Activated T-cell treated with anti-CD3 and anti-CD28 coated beads, Interleukin-2, amount 50 U/mL, for 24 hours (primary cell): ENCODE measurements at regions not wholly inside any gene's neighbourhood (a gene's known extent, or its start where the extent isn't known, plus 50 kb on each side); places are given as distances from the start of the nearest gene placed in this dataset.

Source experiments
- DNase-seq: peaks from one replicate; pipeline ENCODE4 v3.0.0-alpha.2; 2020
- H3K27ac Mint-ChIP-seq: 2 replicates; pipeline ENCODE4 v1.8.0; 2020; ENCODE audit warnings: mild to moderate bottlenecking, mixed read lengths
- H3K27me3 Mint-ChIP-seq: 2 replicates; pipeline ENCODE4 v1.8.0; 2020; ENCODE audit warnings: mixed read lengths
- H3K36me3 Mint-ChIP-seq: 2 replicates; pipeline ENCODE4 v1.8.0; 2020; ENCODE audit warnings: low read depth, mixed read lengths
- H3K4me1 Mint-ChIP-seq: 2 replicates; pipeline ENCODE4 v1.8.0; 2020; ENCODE audit warnings: low read depth, mixed read lengths
- H3K4me3 Mint-ChIP-seq: 2 replicates; pipeline ENCODE4 v1.8.0; 2020; ENCODE audit warnings: mild to moderate bottlenecking, moderate library complexity, mixed read lengths
- H3K9me3 Mint-ChIP-seq: 2 replicates; pipeline ENCODE4 v1.8.0; 2020; ENCODE audit warnings: mixed read lengths

DNA sequence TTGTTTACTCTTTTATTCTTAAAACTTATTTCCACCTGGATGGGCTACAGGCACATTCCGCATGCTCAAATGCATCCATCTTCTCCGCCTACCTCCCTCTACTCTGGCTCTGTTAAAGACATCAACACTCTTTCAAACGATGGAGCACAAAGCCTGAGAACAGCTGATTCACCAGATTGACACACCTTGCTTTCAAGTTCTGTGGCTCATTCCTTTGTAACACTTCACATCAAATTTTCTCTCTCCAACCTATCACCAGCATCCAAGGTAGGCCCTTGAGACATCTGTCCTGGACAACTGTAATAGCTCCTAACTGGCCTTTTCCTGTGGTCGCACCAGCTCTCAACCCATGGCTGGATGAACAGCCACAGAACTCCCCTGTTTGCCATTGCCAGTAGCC is 274.5 kb downstream of the BCL11A start:
- no peaks in the 10 kb centered on the region for H3K27me3 Mint-ChIP-seq
- no peaks in the 10 kb centered on the region for H3K36me3 Mint-ChIP-seq
- peaks cover 4% of the 10 kb centered on the region for H3K9me3 Mint-ChIP-seq
- H3K4me1 Mint-ChIP-seq: no peaks in the 10 kb centered on the region
- no peak overlapping the region for H3K4me3 Mint-ChIP-seq
- DNase-seq: no peak
- no peak overlapping the region for H3K27ac Mint-ChIP-seq

- H3K27ac Mint-ChIP-seq: no peak overlapping the region
- peaks cover 4% of the 10 kb centered on the region for H3K9me3 Mint-ChIP-seq
- H3K4me1 Mint-ChIP-seq: no peaks in the 10 kb centered on the region
- no peak for DNase-seq
- H3K36me3 Mint-ChIP-seq: no peaks in the 10 kb centered on the region
- H3K27me3 Mint-ChIP-seq: no peaks in the 10 kb centered on the region
- H3K4me3 Mint-ChIP-seq: no peak overlapping the region
These were observed 277.5 kb downstream of the BCL11A start for GRCh38 chr2:60275958-60276357.

DNA sequence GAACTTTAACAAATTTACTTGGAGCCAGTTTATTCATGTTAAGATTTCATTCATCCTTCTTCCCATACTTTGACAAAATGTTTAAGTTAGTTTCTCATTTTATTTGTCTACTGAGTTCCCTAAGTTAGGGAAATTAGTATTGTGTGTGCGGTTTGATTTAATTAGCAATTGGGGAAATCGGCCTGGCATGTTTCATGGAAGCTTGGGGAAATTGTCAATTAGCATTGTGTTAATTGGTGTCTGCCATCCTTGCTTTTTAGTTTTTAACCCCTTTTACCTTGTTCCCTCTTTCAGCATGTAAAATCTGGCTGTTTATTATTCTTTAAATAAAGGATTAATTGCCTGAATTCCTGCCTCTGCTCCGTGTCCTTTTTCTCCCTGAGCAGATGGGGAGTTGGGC is 279.6 kb downstream of the BCL11A start:
- H3K4me3 Mint-ChIP-seq: no peak overlapping the region
- H3K9me3 Mint-ChIP-seq: peaks cover 4% of the 10 kb centered on the region

GRCh38 chr2:60271713-60272112 is 281.7 kb downstream of the BCL11A start:
- H3K4me1 Mint-ChIP-seq: no peaks in the 10 kb centered on the region
- H3K27me3 Mint-ChIP-seq: no peaks in the 10 kb centered on the region

More for the DNA sequence above, 279.6 kb downstream of the BCL11A start:
- Mint-ChIP-seq H3K36me3 (no peaks in the 10 kb centered on the region), H3K27me3 (no peaks in the 10 kb centered on the region), H3K27ac (no peak overlapping the region), H3K4me1 (no peaks in the 10 kb centered on the region)
- no peak for DNase-seq

DNA sequence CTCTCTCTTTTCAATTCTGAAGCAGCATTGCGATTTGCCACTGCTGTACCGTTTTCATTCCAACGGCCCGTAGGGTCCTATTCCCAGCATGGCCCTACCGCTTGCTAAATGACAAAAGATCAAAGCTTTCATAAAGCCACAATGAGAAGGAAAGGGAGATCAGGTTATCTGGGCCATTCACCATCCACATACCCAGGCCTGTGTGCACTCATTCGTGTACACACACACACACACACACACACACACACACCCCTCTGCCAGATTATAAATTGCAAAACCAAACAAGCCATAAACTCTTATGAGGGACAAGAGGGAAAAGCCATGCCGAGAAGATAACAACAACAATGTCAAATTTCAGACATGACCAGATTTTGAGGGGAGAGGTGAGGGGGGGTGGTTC is 282.3 kb downstream of the BCL11A start:
- H3K9me3 Mint-ChIP-seq: peaks cover 4% of the 10 kb centered on the region
- no peak for DNase-seq
- no peaks in the 10 kb centered on the region for H3K4me1 Mint-ChIP-seq
- no peak overlapping the region for H3K27ac Mint-ChIP-seq
- H3K36me3 Mint-ChIP-seq: no peaks in the 10 kb centered on the region
- peaks cover 3% of the 10 kb centered on the region for H3K27me3 Mint-ChIP-seq
- no peak overlapping the region for H3K4me3 Mint-ChIP-seq

More at GRCh38 chr2:60271713-60272112, 281.7 kb downstream of the BCL11A start:
- no peak overlapping the region for H3K27ac Mint-ChIP-seq
- H3K4me3 Mint-ChIP-seq: no peak overlapping the region
- peaks cover 4% of the 10 kb centered on the region for H3K9me3 Mint-ChIP-seq
- H3K36me3 Mint-ChIP-seq: no peaks in the 10 kb centered on the region
- no peak for DNase-seq

- H3K36me3 Mint-ChIP-seq: no peaks in the 10 kb centered on the region
- peaks cover 3% of the 10 kb centered on the region for H3K27me3 Mint-ChIP-seq
- H3K27ac Mint-ChIP-seq: no peak overlapping the region
- no peak for DNase-seq
- H3K4me1 Mint-ChIP-seq: no peaks in the 10 kb centered on the region
- H3K4me3 Mint-ChIP-seq: no peak overlapping the region
- H3K9me3 Mint-ChIP-seq: no peaks in the 10 kb centered on the region
These were observed 284.8 kb downstream of the BCL11A start for GRCh38 chr2:60268661-60269060.

GRCh38 chr2:60268032-60268431 is 285.4 kb downstream of the BCL11A start:
- no peak overlapping the region for H3K4me3 Mint-ChIP-seq
- no peak for DNase-seq
- H3K9me3 Mint-ChIP-seq: no peaks in the 10 kb centered on the region
- H3K27me3 Mint-ChIP-seq: peaks cover 3% of the 10 kb centered on the region
- no peaks in the 10 kb centered on the region for H3K36me3 Mint-ChIP-seq
- no peaks in the 10 kb centered on the region for H3K4me1 Mint-ChIP-seq
- H3K27ac Mint-ChIP-seq: no peak overlapping the region

DNA sequence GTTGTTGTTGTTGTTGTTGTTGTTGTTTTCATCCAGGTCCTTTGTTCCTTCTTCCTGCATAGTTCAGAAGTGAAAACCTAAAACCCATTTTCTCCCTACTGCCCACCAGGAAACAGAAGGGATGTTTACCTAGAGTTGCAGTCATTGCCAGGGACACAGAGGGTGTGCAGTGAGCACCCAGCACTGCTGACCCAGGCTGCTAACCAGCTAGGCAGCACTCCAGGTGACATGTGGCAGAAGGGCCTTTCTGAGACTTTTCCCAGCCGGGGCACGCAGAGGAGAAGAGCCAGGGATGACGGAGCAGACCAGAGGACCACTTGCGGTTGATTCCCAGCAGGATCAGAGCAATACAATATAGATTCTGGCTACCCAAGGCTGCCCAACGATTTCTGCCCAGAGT is 286.3 kb downstream of the BCL11A start:
- no peak overlapping the region for H3K4me3 Mint-ChIP-seq

DNA sequence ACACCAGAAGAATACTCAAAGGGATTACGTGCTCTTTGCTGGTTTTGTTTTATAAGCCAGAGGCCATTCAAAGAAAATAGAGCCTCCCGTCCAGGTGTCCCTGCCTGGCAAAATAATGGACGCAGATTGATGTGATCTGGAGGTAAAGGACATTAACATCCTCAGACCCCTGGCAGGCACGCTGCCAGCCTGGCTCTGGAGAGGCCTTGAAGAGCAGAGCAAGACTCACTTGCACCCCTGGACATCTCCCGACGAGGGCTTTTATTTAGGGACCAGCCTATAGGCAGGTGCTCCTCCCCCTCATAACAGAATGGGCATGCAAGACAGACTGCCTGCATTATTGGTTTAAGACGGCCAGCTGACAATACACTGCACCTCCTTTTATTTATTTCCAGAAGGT is 291.3 kb downstream of the BCL11A start:
- H3K27me3 Mint-ChIP-seq: peaks cover 3% of the 10 kb centered on the region
- H3K36me3 Mint-ChIP-seq: no peaks in the 10 kb centered on the region
- H3K27ac Mint-ChIP-seq: no peak overlapping the region
- no peaks in the 10 kb centered on the region for H3K4me1 Mint-ChIP-seq
- no peaks in the 10 kb centered on the region for H3K9me3 Mint-ChIP-seq
- H3K4me3 Mint-ChIP-seq: no peak overlapping the region
- DNase-seq: no peak

More for the DNA sequence above, 286.3 kb downstream of the BCL11A start:
- H3K4me1 Mint-ChIP-seq: no peaks in the 10 kb centered on the region
- no peak overlapping the region for H3K27ac Mint-ChIP-seq
- H3K9me3 Mint-ChIP-seq: no peaks in the 10 kb centered on the region
- H3K36me3 Mint-ChIP-seq: no peaks in the 10 kb centered on the region
- no peak for DNase-seq
- H3K27me3 Mint-ChIP-seq: peaks cover 3% of the 10 kb centered on the region

DNA sequence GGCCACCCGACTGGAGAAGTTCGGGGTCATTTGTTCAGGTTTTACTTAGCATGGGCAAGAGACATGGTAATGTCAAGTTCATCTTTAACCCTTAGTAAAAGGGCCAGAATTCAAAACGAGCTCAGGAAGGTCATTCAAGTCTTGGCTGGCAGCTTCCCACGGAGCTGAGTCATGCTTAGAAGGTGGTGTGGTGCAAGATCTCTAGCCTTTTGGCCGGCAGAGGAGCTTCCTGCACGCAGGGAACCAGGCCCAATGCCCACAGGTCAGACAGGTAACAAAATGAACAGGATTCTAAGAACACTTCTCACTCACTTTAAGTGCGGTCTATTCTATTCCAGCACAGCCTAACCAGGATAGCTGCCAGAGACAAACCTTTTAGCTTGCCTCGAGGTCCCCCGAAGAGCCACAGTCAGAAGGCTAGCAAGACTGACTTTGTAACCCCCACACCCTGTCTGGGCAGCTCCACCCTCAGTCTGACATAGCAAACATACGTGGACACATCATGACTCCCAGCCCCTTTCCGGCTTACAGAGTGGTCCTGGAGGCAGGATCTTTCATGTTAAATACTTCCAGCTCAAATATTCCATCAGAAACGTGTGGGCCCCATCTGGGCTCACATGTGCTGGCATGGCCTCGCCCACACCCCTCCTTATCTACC is 292.7 kb downstream of the BCL11A start:
- Mint-ChIP-seq H3K27ac (no peak overlapping the region), H3K9me3 (no peaks in the 10 kb centered on the region)

GRCh38 chr2:60259781-60260180 is 293.7 kb downstream of the BCL11A start:
- H3K4me3 Mint-ChIP-seq: no peak overlapping the region
- no peaks in the 10 kb centered on the region for H3K36me3 Mint-ChIP-seq
- no peak overlapping the region for H3K27ac Mint-ChIP-seq
- no peaks in the 10 kb centered on the region for H3K9me3 Mint-ChIP-seq
- DNase-seq: no peak
- H3K27me3 Mint-ChIP-seq: no peaks in the 10 kb centered on the region
- H3K4me1 Mint-ChIP-seq: no peaks in the 10 kb centered on the region

More for the DNA sequence above, 292.7 kb downstream of the BCL11A start:
- H3K4me3 Mint-ChIP-seq: no peak overlapping the region
- H3K4me1 Mint-ChIP-seq: no peaks in the 10 kb centered on the region
- no peaks in the 10 kb centered on the region for H3K27me3 Mint-ChIP-seq
- no peak for DNase-seq
- no peaks in the 10 kb centered on the region for H3K36me3 Mint-ChIP-seq

DNA sequence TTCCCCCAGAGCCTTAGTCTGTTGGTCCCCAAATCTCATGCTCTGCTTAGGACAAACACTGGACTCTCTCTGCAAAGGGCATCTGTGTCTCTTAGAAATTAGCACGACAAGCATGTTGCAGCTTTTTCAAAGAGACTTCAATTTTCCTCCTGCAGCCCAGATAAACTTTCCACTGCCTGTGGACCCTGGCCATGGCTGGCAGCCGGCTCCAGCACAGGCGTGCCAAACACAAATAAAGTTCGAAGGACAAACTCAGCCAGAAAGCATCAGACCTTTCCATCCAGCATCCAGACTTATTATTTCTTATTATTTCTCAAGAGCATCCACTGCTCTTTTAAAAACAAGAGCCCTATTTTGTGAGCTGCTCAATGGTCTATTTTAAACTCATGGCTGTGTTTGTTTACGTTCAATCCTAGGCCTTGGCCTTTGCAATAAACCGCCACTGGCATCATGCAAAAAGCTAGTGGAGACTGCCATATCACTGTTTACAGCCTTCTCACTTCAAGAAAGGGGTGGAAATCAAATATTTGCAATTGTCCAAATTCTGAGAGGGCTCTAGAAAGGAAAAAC is 300.8 kb downstream of the BCL11A start:
- Mint-ChIP-seq H3K27me3 (no peaks in the 10 kb centered on the region), H3K27ac (no peak overlapping the region), H3K9me3 (no peaks in the 10 kb centered on the region), H3K4me1 (no peaks in the 10 kb centered on the region), H3K36me3 (no peaks in the 10 kb centered on the region), H3K4me3 (no peak overlapping the region)
- no peak for DNase-seq

- no peaks in the 10 kb centered on the region for H3K36me3 Mint-ChIP-seq
- no peak overlapping the region for H3K27ac Mint-ChIP-seq
- H3K27me3 Mint-ChIP-seq: no peaks in the 10 kb centered on the region
- H3K4me3 Mint-ChIP-seq: no peak overlapping the region
- DNase-seq: no peak
- no peaks in the 10 kb centered on the region for H3K4me1 Mint-ChIP-seq
- H3K9me3 Mint-ChIP-seq: no peaks in the 10 kb centered on the region
These were observed 302.2 kb downstream of the BCL11A start for GRCh38 chr2:60251247-60251646.

DNA sequence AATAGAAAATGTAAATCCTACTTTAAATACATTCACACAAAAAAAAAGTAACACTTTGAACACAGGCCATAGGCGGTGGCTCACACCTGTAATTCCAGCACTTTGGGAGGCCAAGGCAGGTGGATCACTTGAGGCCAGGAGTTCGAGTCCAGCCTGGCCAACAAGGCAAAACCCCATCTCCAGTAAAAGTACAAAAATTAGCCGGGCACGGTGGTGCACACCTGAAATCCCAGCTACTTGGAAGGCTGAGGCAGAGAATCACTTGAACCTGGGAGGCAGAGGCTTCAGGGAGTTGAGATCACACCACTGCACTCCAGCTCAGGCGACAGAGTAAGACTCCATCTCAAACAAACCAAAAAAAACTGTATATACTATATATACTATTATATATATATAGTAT is 303.6 kb downstream of the BCL11A start:
- no peak overlapping the region for H3K4me3 Mint-ChIP-seq
- H3K9me3 Mint-ChIP-seq: no peaks in the 10 kb centered on the region
- H3K36me3 Mint-ChIP-seq: no peaks in the 10 kb centered on the region
- H3K27ac Mint-ChIP-seq: no peak overlapping the region
- H3K4me1 Mint-ChIP-seq: no peaks in the 10 kb centered on the region
- no peaks in the 10 kb centered on the region for H3K27me3 Mint-ChIP-seq
- DNase-seq: no peak

- H3K4me1 Mint-ChIP-seq: no peaks in the 10 kb centered on the region
- no peaks in the 10 kb centered on the region for H3K36me3 Mint-ChIP-seq
- H3K27me3 Mint-ChIP-seq: peaks cover 2% of the 10 kb centered on the region
- no peaks in the 10 kb centered on the region for H3K9me3 Mint-ChIP-seq
- H3K27ac Mint-ChIP-seq: no peak overlapping the region
- DNase-seq: no peak
- no peak overlapping the region for H3K4me3 Mint-ChIP-seq
These were observed 306.0 kb downstream of the BCL11A start for GRCh38 chr2:60247471-60247870.
